ENCODE measurements at regions not wholly inside any gene's neighbourhood (a gene's known extent, or its start where the extent isn't known, plus 50 kb on each side); places are given as distances from the start of the nearest gene placed in this dataset.

DNA sequence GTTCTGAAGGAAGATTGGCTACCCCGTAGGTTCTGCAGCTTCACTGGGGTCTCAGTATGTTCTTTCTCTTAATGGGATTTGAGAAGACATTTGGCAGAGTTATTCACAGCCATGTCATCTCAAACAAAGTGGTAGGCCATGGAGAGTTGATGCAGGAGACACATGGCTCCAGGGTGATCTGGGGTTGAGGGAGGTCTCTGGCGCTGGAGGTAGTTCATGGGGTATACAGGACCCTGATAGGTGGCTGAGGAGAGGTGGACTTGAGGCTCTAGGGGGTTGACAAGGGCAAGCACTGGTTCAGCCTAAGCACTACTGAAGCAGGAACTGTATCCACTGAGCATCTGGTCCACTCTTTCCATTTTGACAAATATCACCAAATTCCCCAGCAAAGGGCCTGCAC is 100.4 kb downstream of the C1orf94 start:
- TF ChIP-seq POLR2AphosphoS5 (IDR thresholded peaks at IDR 0.05) (no peak), EP300 (IDR thresholded peaks at IDR 0.05) (no peak), POLR2A (IDR thresholded peaks at IDR 0.05) (no peak)
- TF ChIP-seq, protein P1, sequence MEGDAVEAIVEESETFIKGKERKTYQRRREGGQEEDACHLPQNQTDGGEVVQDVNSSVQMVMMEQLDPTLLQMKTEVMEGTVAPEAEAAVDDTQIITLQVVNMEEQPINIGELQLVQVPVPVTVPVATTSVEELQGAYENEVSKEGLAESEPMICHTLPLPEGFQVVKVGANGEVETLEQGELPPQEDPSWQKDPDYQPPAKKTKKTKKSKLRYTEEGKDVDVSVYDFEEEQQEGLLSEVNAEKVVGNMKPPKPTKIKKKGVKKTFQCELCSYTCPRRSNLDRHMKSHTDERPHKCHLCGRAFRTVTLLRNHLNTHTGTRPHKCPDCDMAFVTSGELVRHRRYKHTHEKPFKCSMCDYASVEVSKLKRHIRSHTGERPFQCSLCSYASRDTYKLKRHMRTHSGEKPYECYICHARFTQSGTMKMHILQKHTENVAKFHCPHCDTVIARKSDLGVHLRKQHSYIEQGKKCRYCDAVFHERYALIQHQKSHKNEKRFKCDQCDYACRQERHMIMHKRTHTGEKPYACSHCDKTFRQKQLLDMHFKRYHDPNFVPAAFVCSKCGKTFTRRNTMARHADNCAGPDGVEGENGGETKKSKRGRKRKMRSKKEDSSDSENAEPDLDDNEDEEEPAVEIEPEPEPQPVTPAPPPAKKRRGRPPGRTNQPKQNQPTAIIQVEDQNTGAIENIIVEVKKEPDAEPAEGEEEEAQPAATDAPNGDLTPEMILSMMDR (IDR thresholded peaks at IDR 0.05), result no peak

DNA sequence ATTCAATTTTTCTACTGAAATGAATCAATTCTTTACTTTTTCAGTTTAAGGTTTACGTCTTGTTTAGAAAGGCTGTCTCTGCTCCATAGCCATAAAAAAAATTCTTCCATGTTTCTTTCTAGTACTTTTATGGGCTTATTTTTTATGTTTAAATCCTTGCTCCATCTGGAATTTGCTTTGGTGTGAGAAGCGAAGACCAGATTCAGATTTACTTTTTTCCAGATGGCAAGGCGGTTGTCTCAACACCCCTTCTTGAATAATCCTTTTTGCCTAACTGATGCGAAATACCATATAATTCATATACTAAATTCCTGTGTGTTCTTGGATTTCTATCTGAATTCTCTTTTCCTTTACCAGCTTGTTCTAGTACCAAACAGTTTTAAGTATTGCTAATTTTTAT is 101.5 kb downstream of the C1orf94 start:
- peaks cover 0 to 3% (median 0%) of the 10 kb centered on the region in 4 donors for H3K9me3 ChIP-seq
- H3K27ac ChIP-seq, result no peak overlapping the region
- no peak overlapping the region for H3K4me3 ChIP-seq
- DNase-seq, result no peak
- no peaks in the 10 kb centered on the region for H3K4me1 ChIP-seq
- H3K36me3 ChIP-seq, result no peaks in the 10 kb centered on the region
- H3K27me3 ChIP-seq, result peaks cover 0 to 12% (median 0%) of the 10 kb centered on the region in 3 donors
- intact Hi-C loops (cut with DNase I; ENCODE audit: low total_unique reads), result no loop called here
- TF ChIP-seq, protein P1 (IDR thresholded peaks at IDR 0.05), result no peak
- no peak for TF ChIP-seq POLR2AphosphoS5 (IDR thresholded peaks at IDR 0.05)
- TF ChIP-seq EP300 (IDR thresholded peaks at IDR 0.05), result no peak
- no peak for TF ChIP-seq POLR2A (IDR thresholded peaks at IDR 0.05)
- WGBS, 5 donors, result 85 to 94% (median 92%) methylated on average over 4 of the region's 4 CpGs

More for the DNA sequence above, 100.4 kb downstream of the C1orf94 start:
- H3K4me3 ChIP-seq, result no peak overlapping the region
- H3K27me3 ChIP-seq, result peaks cover 0 to 11% (median 0%) of the 10 kb centered on the region in 3 donors
- DNase-seq, result no peak
- H3K36me3 ChIP-seq, result no peaks in the 10 kb centered on the region
- 70 to 81% (median 72%) methylated on average over 2 of the region's 2 CpGs for WGBS, 5 donors
- no peaks in the 10 kb centered on the region for H3K4me1 ChIP-seq
- intact Hi-C loops (cut with DNase I; ENCODE audit: low total_unique reads), result no loop called here
- no peak overlapping the region for H3K27ac ChIP-seq
- peaks cover 0 to 3% (median 0%) of the 10 kb centered on the region in 4 donors for H3K9me3 ChIP-seq

DNA sequence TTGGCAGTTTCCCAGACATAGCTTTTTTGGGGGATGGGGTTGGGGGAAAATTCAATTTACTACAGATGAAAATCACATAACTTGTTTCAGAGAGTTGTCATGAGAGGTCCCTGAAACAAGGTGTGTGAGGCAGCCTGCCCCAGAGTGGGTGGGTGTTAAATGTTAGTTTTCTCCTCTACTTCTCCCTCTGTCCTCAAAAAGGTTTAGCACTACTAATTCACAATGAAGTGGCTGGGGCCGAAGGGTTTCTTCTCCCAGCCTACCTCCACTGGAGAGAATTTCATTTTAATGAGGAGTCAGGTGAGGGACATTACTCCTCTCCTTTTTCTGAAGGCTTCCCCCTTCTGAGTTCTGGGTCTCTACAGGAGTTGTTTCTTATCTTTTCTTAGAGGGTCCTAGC is 103.3 kb downstream of the C1orf94 start:
- no peak overlapping the region for H3K4me3 ChIP-seq
- WGBS, 5 donors, result 79 to 91% (median 82%) methylated on average over 1 of the region's 1 CpG

DNA sequence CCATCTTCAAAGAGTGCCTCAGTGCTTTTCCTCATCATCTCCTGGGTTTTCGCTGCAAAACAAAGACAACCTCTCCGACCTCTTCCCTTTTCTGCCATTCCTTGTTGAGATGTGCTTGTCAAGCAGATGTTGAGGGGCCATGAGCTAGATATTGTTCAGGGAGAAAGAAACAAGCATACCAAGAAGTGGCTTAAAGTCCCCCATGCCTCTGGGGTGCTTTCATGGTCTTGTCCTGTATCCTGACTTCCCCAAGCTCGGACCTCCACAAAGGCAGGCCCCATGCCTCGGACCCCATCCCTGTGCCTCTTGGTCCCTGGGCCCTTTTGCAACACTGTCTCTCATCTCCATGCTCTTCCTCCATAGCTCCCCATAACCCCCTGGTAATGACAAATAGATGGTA is 103.8 kb downstream of the C1orf94 start:
- H3K4me3 ChIP-seq, result no peak overlapping the region
- TF ChIP-seq, protein P1 (IDR thresholded peaks at IDR 0.05), result no peak
- TF ChIP-seq POLR2A (IDR thresholded peaks at IDR 0.05) (no peak), POLR2AphosphoS5 (IDR thresholded peaks at IDR 0.05) (no peak), EP300 (IDR thresholded peaks at IDR 0.05) (no peak)

More for the DNA sequence above, 103.3 kb downstream of the C1orf94 start:
- DNase-seq, result no peak
- Histone ChIP-seq H3K9me3 (peaks cover 0 to 3% (median 0%) of the 10 kb centered on the region in 4 donors), H3K27me3 (peaks cover 0 to 16% (median 0%) of the 10 kb centered on the region in 3 donors), H3K27ac (no peak overlapping the region), H3K36me3 (no peaks in the 10 kb centered on the region), H3K4me1 (no peaks in the 10 kb centered on the region)
- intact Hi-C loops (cut with DNase I; ENCODE audit: low total_unique reads), result no loop called here
- no peak for TF ChIP-seq POLR2A (IDR thresholded peaks at IDR 0.05)
- TF ChIP-seq EP300 (IDR thresholded peaks at IDR 0.05), result no peak
- TF ChIP-seq, protein P1 (IDR thresholded peaks at IDR 0.05), result no peak
- no peak for TF ChIP-seq POLR2AphosphoS5 (IDR thresholded peaks at IDR 0.05)

More for the DNA sequence above, 103.8 kb downstream of the C1orf94 start:
- no peaks in the 10 kb centered on the region for H3K36me3 ChIP-seq
- DNase-seq, result no peak
- H3K27ac ChIP-seq, result no peak overlapping the region
- 70 to 87% (median 81%) methylated on average over 4 of the region's 4 CpGs for WGBS, 5 donors
- peaks cover 0 to 3% (median 0%) of the 10 kb centered on the region in 4 donors for H3K9me3 ChIP-seq
- intact Hi-C loops (cut with DNase I; ENCODE audit: low total_unique reads), result no loop called here
- no peaks in the 10 kb centered on the region for H3K4me1 ChIP-seq
- H3K27me3 ChIP-seq, result peaks cover 0 to 20% (median 0%) of the 10 kb centered on the region in 3 donors
